GM23338 (cell line): ENCODE measurements at regions not wholly inside any gene's neighbourhood (a gene's known extent, or its start where the extent isn't known, plus 50 kb on each side); places are given as distances from the start of the nearest gene placed in this dataset.

Experiments used
- ATAC-seq: fragments of 200-7000 bp; cut with Tn5 transposase; 3 replicates; pipeline ENCODE4 v1.9.1; 2020
- DNase-seq: peaks from one replicate; pipeline ENCODE4 v3.0.0-alpha.2; 2015; ENCODE audit warnings: low spot score
- H2AFZ ChIP-seq: fragments of 200-600 bp; sonication (generic); 2 replicates; pipeline ENCODE4 v1.8.0; 2016; ENCODE audit warnings: antibody characterized with exemption, mild to moderate bottlenecking, moderate library complexity
- H3F3A ChIP-seq: fragments of 200-600 bp; sonication (generic); replicated peaks from 2 replicates; pipeline ENCODE4 v1.8.0; 2017; ENCODE audit warnings: antibody characterized with exemption, mixed run types, low read depth
- H3K27ac ChIP-seq: fragments of 200-600 bp; sonication (generic); 2 replicates; pipeline ENCODE4 v1.6.1; 2016; ENCODE audit warnings: low read depth
- H3K27me3 ChIP-seq: fragments of 200-600 bp; sonication (generic); 2 replicates; pipeline ENCODE4 v1.8.0; 2016; ENCODE audit warnings: mild to moderate bottlenecking, mixed run types, moderate library complexity; ENCODE audit not compliant: insufficient read depth
- H3K36me3 ChIP-seq: fragments of 200-600 bp; sonication (generic); 2 replicates; pipeline ENCODE4 v1.8.0; 2016; ENCODE audit warnings: mild to moderate bottlenecking; ENCODE audit not compliant: insufficient read depth
- H3K4me1 ChIP-seq: fragments of 200-600 bp; sonication (generic); 2 replicates; pipeline ENCODE4 v1.8.0; 2016; ENCODE audit warnings: mild to moderate bottlenecking, moderate library complexity; ENCODE audit not compliant: insufficient read depth
- H3K4me2 ChIP-seq: fragments of 200-600 bp; sonication (generic); 2 replicates; pipeline ENCODE4 v1.7.1; 2017; ENCODE audit warnings: mixed run types
- H3K4me3 ChIP-seq: fragments of 200-600 bp; sonication (generic); 2 replicates; pipeline ENCODE4 v1.6.1; 2016; ENCODE audit warnings: mixed run types
- H3K79me2 ChIP-seq: fragments of 200-600 bp; sonication (generic); replicated peaks from 2 replicates; pipeline ENCODE4 v1.8.0; 2017; ENCODE audit warnings: mild to moderate bottlenecking; ENCODE audit not compliant: insufficient read depth
- H3K9me2 ChIP-seq: fragments of 200-600 bp; sonication (generic); 2 replicates; pipeline ENCODE4 v1.8.0; 2017; ENCODE audit not compliant: insufficient read depth
- H4K20me1 ChIP-seq: fragments of 200-600 bp; sonication (generic); replicated peaks from 2 replicates; pipeline ENCODE4 v1.8.0; 2017; ENCODE audit warnings: mild to moderate bottlenecking; ENCODE audit not compliant: insufficient read depth
- H3K27ac Mint-ChIP-seq: 2 replicates; pipeline ENCODE4 v1.8.0; 2020; ENCODE audit warnings: inconsistent platforms, mild to moderate bottlenecking, moderate library complexity, mixed read lengths
- H3K27me3 Mint-ChIP-seq: 3 replicates; pipeline ENCODE4 v1.8.0; 2022; ENCODE audit warnings: low read depth, mild to moderate bottlenecking, moderate library complexity, mixed read lengths, inconsistent platforms; ENCODE audit not compliant: insufficient read depth, poor library complexity
- H3K36me3 Mint-ChIP-seq: 3 replicates; pipeline ENCODE4 v1.8.0; 2021; ENCODE audit warnings: low read depth, mild to moderate bottlenecking, inconsistent platforms, moderate library complexity, mixed read lengths
- H3K4me1 Mint-ChIP-seq: 3 replicates; pipeline ENCODE4 v1.8.0; 2020; ENCODE audit warnings: mild to moderate bottlenecking, inconsistent platforms, mixed read lengths
- H3K4me3 Mint-ChIP-seq: 3 replicates; pipeline ENCODE4 v1.8.0; 2021; ENCODE audit warnings: moderate library complexity, mild to moderate bottlenecking, inconsistent platforms, mixed read lengths
- H3K9me3 Mint-ChIP-seq: 3 replicates; pipeline ENCODE4 v1.8.0; 2020; ENCODE audit warnings: moderate library complexity, mild to moderate bottlenecking, inconsistent platforms, mixed read lengths
- CREB1 ChIP-seq: fragments of 250-450 bp; sonication (Bioruptor Pico); IDR thresholded peaks from 2 replicates; pipeline ENCODE4 v1.5.0; 2020; ENCODE audit warnings: low read depth, mild to moderate bottlenecking, moderate library complexity
- CTCF ChIP-seq, 2 experiments: fragments of 200-600 bp in 1 of 2; sonication (generic) in 1 of 2; conservative IDR thresholded peaks; 2 replicates each; pipeline versions ENCODE4 v1.5.1 to v1.6.1; 2016 to 2017; ENCODE audit warnings: antibody characterized with exemption in 2 of 2, low read depth in 2 of 2, mild to moderate bottlenecking in 2 of 2, moderate library complexity in 1 of 2
- ETS1 ChIP-seq: IDR thresholded peaks from 2 replicates; pipeline ENCODE4 v1.6.1; 2016; ENCODE audit warnings: antibody characterized with exemption
- EZH2 ChIP-seq: fragments of 200-600 bp; sonication (generic); IDR thresholded peaks from one replicate; pipeline ENCODE4 v1.8.0; 2017; ENCODE audit warnings: antibody characterized with exemption, mild to moderate bottlenecking, low read depth; ENCODE audit not compliant: unreplicated experiment
- EZH2phosphoT487 ChIP-seq: fragments of 200-600 bp; sonication (generic); IDR thresholded peaks from one replicate; pipeline ENCODE4 v1.8.1; 2018; ENCODE audit warnings: antibody characterized with exemption; ENCODE audit not compliant: unreplicated experiment
- JUNB ChIP-seq: IDR thresholded peaks from one replicate; pipeline ENCODE4 v1.6.1; 2016; ENCODE audit warnings: antibody characterized with exemption; ENCODE audit not compliant: unreplicated experiment
- NANOG ChIP-seq: IDR thresholded peaks from 2 replicates; pipeline ENCODE4 v1.6.1; 2016; ENCODE audit warnings: antibody characterized with exemption, borderline replicate concordance
- POLR2AphosphoS5 ChIP-seq: IDR thresholded peaks from 2 replicates; pipeline ENCODE4 v1.6.1; 2016; ENCODE audit warnings: antibody characterized with exemption, low read depth
- REST ChIP-seq: IDR thresholded peaks from one replicate; pipeline ENCODE4 v1.6.1; 2018; ENCODE audit warnings: antibody characterized with exemption; ENCODE audit not compliant: unreplicated experiment
- STAT1 ChIP-seq: IDR thresholded peaks from one replicate; pipeline ENCODE4 v1.6.1; 2016; ENCODE audit warnings: antibody characterized with exemption; ENCODE audit not compliant: unreplicated experiment
- ZNF114 ChIP-seq: fragments of 250-450 bp; sonication (Bioruptor Pico); IDR thresholded peaks from 2 replicates; pipeline ENCODE4 v1.5.0; 2020; ENCODE audit warnings: mild to moderate bottlenecking, moderate library complexity
- ZNF331 ChIP-seq: fragments of 250-450 bp; sonication (Bioruptor Pico); IDR thresholded peaks from 2 replicates; pipeline ENCODE4 v1.5.0; 2020; ENCODE audit warnings: low read depth, mild to moderate bottlenecking, moderate library complexity
- ZNF462 ChIP-seq: fragments of 250-450 bp; sonication (Bioruptor Pico); IDR thresholded peaks from 2 replicates; pipeline ENCODE4 v1.5.0; 2020; ENCODE audit warnings: mild to moderate bottlenecking, moderate library complexity

- Histone ChIP-seq H3K36me3 (no peaks in the 10 kb centered on the region), H3K4me1 (no peaks in the 10 kb centered on the region), H3K27ac (no peak overlapping the region), H4K20me1 (no peaks in the 10 kb centered on the region), H3K79me2 (no peaks in the 10 kb centered on the region), H3K9me2 (no peaks in the 10 kb centered on the region), H2AFZ (no peak overlapping the region), H3K4me2 (no peak overlapping the region), H3K4me3 (no peak overlapping the region), H3F3A (no peaks in the 10 kb centered on the region), H3K27me3 (no peaks in the 10 kb centered on the region)
- Mint-ChIP-seq H3K27ac (no peak overlapping the region), H3K9me3 (peaks cover 83% of the 10 kb centered on the region), H3K36me3 (peaks cover 24% of the 10 kb centered on the region), H3K27me3 (peaks cover 2% of the 10 kb centered on the region), H3K4me3 (no peak overlapping the region), H3K4me1 (no peaks in the 10 kb centered on the region)
- DNase-seq: no peak
- no peak for TF ChIP-seq ZNF331
- no peak for TF ChIP-seq ETS1
- no peak for TF ChIP-seq NANOG
- TF ChIP-seq POLR2AphosphoS5: no peak
- TF ChIP-seq CTCF (conservative IDR thresholded peaks at IDR 0.05; ENCODE audit: low read depth in 2 of 2): no peak
- no peak for TF ChIP-seq REST
- no peak for TF ChIP-seq ZNF462 (CRISPR knock-in tag)
- no peak for TF ChIP-seq STAT1
- no peak for TF ChIP-seq JUNB
- no peak for TF ChIP-seq ZNF114 (CRISPR knock-in tag)
- no peak for TF ChIP-seq CREB1 (CRISPR knock-in tag)
- TF ChIP-seq EZH2: no peak
- TF ChIP-seq EZH2phosphoT487: no peak
- no peak for ATAC-seq
Observed at GRCh38 chr17:21573961-21574610, 118.2 kb upstream of the KCNJ18 start.
